ENCODE measurements at regions not wholly inside any gene's neighbourhood (a gene's known extent, or its start where the extent isn't known, plus 50 kb on each side); places are given as distances from the start of the nearest gene placed in this dataset.

GRCh38 chr5:93926831-93927620, 185.6 kb upstream of the POU5F2 start:
- DNase-seq: no peak

- no peak for DNase-seq
Measured at GRCh38 chr5:93925321-93925720, 183.9 kb upstream of the POU5F2 start.

- no peak for DNase-seq
Measured at GRCh38 chr5:93924628-93925027, 183.2 kb upstream of the POU5F2 start.

GRCh38 chr5:93922551-93922950, 181.2 kb upstream of the POU5F2 start:
- no peak for DNase-seq

GRCh38 chr5:93921001-93921400, 179.6 kb upstream of the POU5F2 start:
- DNase-seq: no peak

- DNase-seq: no peak
Measured at GRCh38 chr5:93916872-93917271, 175.5 kb upstream of the POU5F2 start.

GRCh38 chr5:93915142-93915553, 173.7 kb upstream of the POU5F2 start:
- no peak for DNase-seq

- DNase-seq: no peak
Measured at GRCh38 chr5:93911609-93912008, 170.2 kb upstream of the POU5F2 start.

GRCh38 chr5:93909356-93909755, 168.0 kb upstream of the POU5F2 start:
- DNase-seq: no peak

- no peak for DNase-seq
Measured at GRCh38 chr5:93904917-93905316, 163.5 kb upstream of the POU5F2 start.

GRCh38 chr5:93902288-93902687, 160.9 kb upstream of the POU5F2 start:
- DNase-seq: no peak

- no peak for DNase-seq
Measured at GRCh38 chr5:93899026-93899600, 157.7 kb upstream of the POU5F2 start.

- no peak for DNase-seq
Measured at GRCh38 chr5:93894601-93895354, 153.4 kb upstream of the POU5F2 start.

GRCh38 chr5:93893075-93893474, 151.7 kb upstream of the POU5F2 start:
- DNase-seq: no peak

- no peak for DNase-seq
Measured at GRCh38 chr5:93892481-93892880, 151.1 kb upstream of the POU5F2 start.

GRCh38 chr5:93891491-93892480, 150.4 kb upstream of the POU5F2 start:
- DNase-seq: no peak

- no peak for DNase-seq
Measured at GRCh38 chr5:93890657-93891056, 149.3 kb upstream of the POU5F2 start.

GRCh38 chr5:93887678-93888077, 146.3 kb upstream of the POU5F2 start:
- no peak for DNase-seq

- no peak for DNase-seq
Measured at GRCh38 chr5:93886917-93887361, 145.5 kb upstream of the POU5F2 start.

GRCh38 chr5:93886098-93886806, 144.9 kb upstream of the POU5F2 start:
- DNase-seq: no peak

GRCh38 chr5:93884254-93884653, 142.9 kb upstream of the POU5F2 start:
- no peak for DNase-seq

- DNase-seq: no peak
Measured at GRCh38 chr5:93883459-93883858, 142.1 kb upstream of the POU5F2 start.
